HG03378 (cell line): ENCODE measurements at regions not wholly inside any gene's neighbourhood (a gene's known extent, or its start where the extent isn't known, plus 50 kb on each side); places are given as distances from the start of the nearest gene placed in this dataset.

Experiments
- ATAC-seq: cut with Tn5 transposase; IDR thresholded peaks from one replicate; pipeline ENCODE4 v1.9.1; 2021; ENCODE audit warnings: mild to moderate bottlenecking, moderate library complexity; ENCODE audit not compliant: unreplicated experiment

GRCh38 chr3:70899816-70900215, 587.4 kb upstream of the MDFIC2 start:
- ATAC-seq, result no peak

GRCh38 chr3:70890020-70890394, 577.6 kb upstream of the MDFIC2 start:
- no peak for ATAC-seq

GRCh38 chr3:70889162-70890019, 577.0 kb upstream of the MDFIC2 start:
- no peak for ATAC-seq

GRCh38 chr3:70885636-70886035, 573.2 kb upstream of the MDFIC2 start:
- ATAC-seq, result no peak

GRCh38 chr3:70882104-70882503, 569.7 kb upstream of the MDFIC2 start:
- ATAC-seq, result no peak

GRCh38 chr3:70880421-70880820, 568.0 kb upstream of the MDFIC2 start:
- no peak for ATAC-seq

GRCh38 chr3:70876154-70876553, 563.7 kb upstream of the MDFIC2 start:
- ATAC-seq, result no peak

- ATAC-seq, result no peak
These were observed 561.8 kb upstream of the MDFIC2 start for GRCh38 chr3:70874196-70874595.

- ATAC-seq, result no peak
These were observed 561.2 kb upstream of the MDFIC2 start for GRCh38 chr3:70873686-70874085.

GRCh38 chr3:70871909-70872656, 559.6 kb upstream of the MDFIC2 start:
- ATAC-seq, result no peak

GRCh38 chr3:70870576-70870975, 558.1 kb upstream of the MDFIC2 start:
- no peak for ATAC-seq

- ATAC-seq, result no peak
These were observed 556.1 kb upstream of the MDFIC2 start for GRCh38 chr3:70868561-70868960.

- ATAC-seq, result no peak
These were observed 550.6 kb upstream of the MDFIC2 start for GRCh38 chr3:70863049-70863448.

- no peak for ATAC-seq
These were observed 549.4 kb upstream of the MDFIC2 start for GRCh38 chr3:70861855-70862254.

GRCh38 chr3:70861234-70861633, 548.8 kb upstream of the MDFIC2 start:
- no peak for ATAC-seq

GRCh38 chr3:70857916-70858315, 545.5 kb upstream of the MDFIC2 start:
- no peak for ATAC-seq

- peak; percentile 72 for ATAC-seq
These were observed 544.1 kb upstream of the MDFIC2 start for GRCh38 chr3:70856414-70857162.

- no peak for ATAC-seq
These were observed 542.7 kb upstream of the MDFIC2 start for GRCh38 chr3:70855149-70855548.

GRCh38 chr3:70854108-70854507, 541.7 kb upstream of the MDFIC2 start:
- ATAC-seq, result no peak

GRCh38 chr3:70853161-70853944, 540.9 kb upstream of the MDFIC2 start:
- no peak for ATAC-seq
